ENCODE measurements at regions not wholly inside any gene's neighbourhood (a gene's known extent, or its start where the extent isn't known, plus 50 kb on each side); places are given as distances from the start of the nearest gene placed in this dataset.

DNA sequence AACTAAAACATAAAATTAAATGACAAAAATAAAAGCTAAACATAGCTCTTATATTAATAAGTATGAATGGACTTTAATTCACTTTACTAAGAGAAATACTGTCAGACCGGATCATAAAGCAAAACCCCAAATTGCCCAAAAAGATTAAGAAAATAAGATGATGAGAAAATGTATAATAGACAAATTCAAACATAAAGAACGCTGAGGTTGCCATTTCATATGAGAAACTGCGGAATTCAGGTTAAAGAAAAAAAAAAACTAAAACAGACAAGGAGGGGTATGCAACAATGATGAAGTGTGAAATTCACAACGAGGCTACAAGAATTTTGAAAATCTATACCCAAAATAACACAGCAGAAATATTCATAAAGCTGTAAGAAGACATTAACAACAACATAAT is 133.6 kb upstream of the JUN start:
- no peak for DNase-seq

DNA sequence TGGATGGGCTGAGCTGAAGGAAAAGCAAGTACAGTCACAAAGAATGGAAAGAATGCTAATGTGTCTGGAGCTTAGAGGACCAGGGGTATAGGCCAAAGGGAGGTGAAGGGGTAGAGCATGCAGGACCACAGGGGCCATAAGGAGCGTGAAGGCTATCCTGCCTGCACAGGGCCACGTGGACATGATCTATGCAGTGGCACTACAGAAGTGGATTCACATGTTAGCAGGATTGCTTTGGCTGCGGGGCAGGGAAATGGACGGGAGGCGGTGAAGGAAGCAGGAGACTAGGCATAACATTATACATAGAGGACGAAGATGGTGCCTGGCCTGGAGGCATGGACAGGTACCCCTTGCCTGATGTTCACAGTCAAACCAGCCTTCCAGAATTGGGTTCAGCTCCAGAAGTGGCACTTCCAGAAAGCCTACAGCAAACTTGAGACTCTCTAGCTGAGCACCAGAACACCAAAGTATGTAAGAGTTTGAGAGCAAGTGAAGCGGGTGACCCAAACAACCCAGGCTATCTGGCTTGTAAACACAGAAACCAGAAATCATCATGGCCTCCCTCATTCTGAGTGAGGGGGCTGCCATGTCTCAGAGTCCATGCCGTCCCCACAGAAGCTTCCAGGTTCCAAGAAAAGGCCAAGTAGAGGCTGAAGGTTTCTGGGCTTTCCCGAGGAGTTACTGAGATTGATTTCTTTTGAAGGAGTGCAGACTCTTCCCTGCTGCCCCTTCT is 135.5 kb upstream of the JUN start:
- no peak for DNase-seq

- no peak for DNase-seq
Observed at GRCh38 chr1:58919959-58920321, 136.1 kb upstream of the JUN start.

DNA sequence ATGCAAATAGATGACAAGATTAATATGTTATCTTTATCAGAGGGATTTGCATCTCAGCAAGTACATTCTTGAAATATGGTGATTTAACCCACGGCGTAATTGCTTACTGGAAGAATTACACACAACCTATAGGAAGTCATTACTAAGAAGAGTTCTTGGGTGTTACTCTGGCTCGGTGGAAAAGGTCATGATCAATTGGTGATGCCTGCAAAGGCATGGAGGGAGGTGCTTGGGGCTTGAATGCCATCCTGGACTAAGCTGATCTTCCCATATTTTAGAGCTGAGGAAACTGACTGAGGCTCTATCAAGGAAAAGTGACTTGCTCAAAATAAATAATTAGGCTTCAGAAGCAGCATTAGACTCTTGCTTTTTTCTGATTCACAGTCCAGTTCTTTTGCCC is 137.5 kb upstream of the JUN start:
- DNase-seq = no peak

GRCh38 chr1:58921751-58922150 is 137.9 kb upstream of the JUN start:
- DNase-seq = no peak

GRCh38 chr1:58922302-58923089 is 138.6 kb upstream of the JUN start:
- no peak for DNase-seq

DNA sequence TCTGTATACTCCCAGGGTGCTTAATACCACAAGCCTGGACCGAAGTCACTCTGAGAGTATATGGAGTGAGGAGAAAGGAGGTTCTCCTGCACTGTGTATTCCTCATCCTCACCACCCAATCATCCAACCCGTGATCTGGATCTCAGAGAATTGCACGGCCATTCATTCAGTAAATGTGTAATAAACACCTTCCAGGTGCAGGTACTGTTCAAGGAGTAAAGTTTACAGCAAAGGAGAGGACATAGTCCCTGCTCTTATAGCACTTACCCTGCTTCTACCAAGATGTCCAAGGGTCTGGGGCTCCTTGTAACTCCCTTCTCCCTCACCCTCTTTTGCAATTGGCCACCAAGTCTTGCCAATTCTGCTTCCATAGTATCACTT is 139.2 kb upstream of the JUN start:
- DNase-seq = no peak

DNA sequence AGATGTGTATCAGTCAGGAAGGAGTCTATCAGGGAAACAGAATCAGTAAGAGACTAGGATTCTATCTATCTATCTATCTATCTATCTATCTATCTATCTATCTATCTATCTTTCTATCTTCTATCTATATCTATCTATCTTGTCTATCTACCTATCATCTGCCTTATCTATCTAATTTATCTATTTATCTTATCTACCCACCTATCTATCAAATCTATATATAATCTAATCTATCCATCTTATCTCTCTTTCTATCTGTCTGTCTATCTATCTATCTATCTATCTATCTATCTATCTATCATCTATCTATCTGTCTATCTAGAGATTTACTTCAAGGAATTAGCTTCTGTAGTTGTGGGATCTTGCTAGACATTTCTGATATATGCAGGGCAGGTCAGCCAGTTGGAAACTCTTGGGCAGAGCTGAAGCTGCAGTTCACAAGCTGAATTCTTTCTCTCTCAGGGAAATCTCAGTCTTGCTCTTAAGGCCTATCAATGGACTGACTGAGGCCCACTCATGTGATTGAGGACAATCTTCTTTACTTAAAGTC is 140.2 kb upstream of the JUN start:
- DNase-seq = no peak

DNA sequence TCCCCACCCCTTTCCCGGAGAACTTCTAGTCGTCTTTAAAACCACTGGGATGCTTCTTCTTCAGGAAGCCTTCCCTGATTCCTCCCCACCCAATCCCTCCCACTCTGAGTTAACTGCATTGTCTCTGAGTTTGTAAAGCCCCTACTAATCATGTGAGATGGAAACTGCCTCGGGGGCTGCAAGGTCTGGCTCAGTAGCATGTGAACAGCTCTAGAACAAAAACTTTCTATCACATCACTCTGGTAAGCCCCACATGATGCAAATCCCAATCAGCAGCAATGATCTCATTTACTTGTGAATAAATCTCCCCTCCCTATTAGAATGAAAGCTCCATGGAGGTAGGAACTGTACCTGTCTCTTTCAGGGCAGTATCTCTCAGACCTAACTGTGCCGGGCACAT is 141.0 kb upstream of the JUN start:
- no peak for DNase-seq

- DNase-seq = no peak
Observed at GRCh38 chr1:58925247-58925646, 141.4 kb upstream of the JUN start.

DNA sequence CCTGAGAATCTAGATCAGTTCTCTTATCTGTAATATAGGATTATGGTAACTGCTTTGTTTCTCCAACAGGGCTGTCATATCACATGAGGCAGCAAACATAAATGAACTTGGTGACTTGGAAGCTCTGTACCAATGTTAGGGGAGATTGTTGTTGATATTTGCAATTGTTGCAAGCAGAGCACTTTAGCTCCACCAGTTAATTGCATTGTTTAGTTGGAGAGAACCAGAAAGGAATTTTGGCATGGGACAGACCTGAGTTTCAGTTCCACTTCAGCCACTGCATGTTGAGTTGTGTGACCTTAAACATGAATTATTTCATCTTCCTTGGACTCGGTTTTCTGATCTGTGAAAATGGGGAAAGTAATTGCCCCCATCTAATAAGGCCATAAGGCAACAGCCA is 142.3 kb upstream of the JUN start:
- DNase-seq = no peak

- DNase-seq = no peak
Observed at GRCh38 chr1:58927041-58927721, 143.3 kb upstream of the JUN start.

- no peak for DNase-seq
Observed at GRCh38 chr1:58927722-58928085, 143.9 kb upstream of the JUN start.

- DNase-seq = no peak
Observed at GRCh38 chr1:58928514-58928913, 144.7 kb upstream of the JUN start.

DNA sequence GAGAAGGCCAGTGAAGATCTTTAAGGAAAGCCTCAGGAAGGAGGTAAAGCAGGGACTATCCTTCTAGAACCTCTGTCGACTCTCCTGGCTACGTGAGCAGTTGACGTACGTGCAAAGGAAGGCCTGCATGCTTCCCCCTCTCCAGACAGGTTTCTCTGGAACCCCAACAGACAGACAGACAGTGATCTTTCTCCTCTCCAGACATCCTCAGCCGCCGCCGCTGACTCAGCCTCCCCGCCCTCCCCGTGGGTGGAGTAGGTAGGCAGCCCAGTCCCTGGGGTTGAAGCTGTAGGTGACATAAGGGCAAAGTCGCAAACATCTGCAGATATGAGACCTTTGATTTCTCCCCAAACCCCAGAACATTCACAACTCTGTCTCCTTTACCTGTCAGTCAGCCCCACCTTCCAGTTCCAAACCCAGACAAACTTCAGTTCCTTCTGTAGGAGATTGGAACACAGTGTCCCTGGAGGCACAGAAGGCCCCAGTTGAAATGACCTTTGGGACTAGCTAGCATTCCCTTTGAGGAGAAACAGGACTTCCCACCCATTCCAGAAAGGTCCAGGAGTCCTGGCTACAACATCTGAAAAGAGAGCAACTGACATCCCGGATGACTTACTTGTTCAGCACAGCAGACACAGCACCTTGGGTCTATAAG is 146.0 kb upstream of the JUN start:
- no peak for DNase-seq

DNA sequence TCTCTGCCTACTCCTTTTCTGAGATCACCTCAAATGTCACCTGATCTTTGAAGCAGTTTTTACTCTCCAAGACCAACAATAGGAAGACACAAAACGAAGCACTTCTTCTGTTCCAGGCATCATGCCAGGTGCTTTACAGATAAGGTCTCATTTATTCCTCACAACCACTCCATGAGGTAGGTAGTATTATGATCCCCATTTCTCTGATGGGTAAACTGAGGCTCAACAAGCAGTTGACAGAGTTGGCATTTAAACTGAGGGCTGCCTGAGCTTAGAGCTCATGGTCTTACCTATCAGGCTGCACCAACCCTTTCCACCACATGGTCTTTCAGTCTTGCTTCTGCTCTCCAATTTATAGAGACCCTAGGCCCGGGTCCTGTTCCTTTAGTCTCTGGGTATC is 147.2 kb upstream of the JUN start:
- DNase-seq = no peak

GRCh38 chr1:58931756-58932155 is 147.9 kb upstream of the JUN start:
- DNase-seq = no peak

- DNase-seq = no peak
Observed at GRCh38 chr1:58932859-58933598, 149.2 kb upstream of the JUN start.

DNA sequence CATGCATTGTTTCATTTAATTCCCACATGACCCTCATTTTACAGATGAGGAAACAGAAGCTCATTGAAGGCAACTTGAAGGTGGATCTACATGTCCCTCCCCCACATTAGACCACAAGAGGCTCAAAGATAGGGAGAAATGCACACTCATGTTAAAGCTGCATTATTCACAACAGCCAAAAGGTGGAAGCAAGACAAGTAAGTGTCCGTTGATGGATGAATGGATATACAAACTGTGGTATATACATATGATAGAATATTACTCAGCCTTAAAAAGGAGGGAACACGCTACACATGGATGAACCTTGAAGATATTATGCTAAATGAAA is 149.7 kb upstream of the JUN start:
- DNase-seq = no peak

GRCh38 chr1:58934706-58935105 is 150.9 kb upstream of the JUN start:
- DNase-seq = no peak

DNA sequence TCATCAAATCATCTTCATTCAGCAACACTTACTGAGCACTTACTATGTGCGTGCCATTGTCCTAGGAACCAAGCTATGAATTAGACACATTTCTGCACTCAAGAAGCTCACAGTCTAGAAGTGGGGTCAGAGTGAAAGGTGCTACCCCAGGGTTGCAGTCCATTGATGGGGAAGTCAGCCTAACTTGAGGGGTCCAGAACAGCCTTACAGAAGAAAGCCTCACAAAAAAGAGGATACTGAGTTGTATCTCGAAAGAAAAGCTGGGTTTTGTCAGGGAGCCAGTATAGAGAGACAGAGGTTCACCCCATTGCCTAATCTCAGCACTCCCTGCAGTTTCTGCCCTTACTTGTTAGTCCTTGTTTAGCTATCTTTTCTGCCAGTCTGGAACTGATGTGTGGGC is 153.1 kb upstream of the JUN start:
- no peak for DNase-seq

GRCh38 chr1:58939146-58939545 is 155.3 kb upstream of the JUN start:
- no peak for DNase-seq
